Loucy (cell line): ENCODE measurements at regions not wholly inside any gene's neighbourhood (a gene's known extent, or its start where the extent isn't known, plus 50 kb on each side); places are given as distances from the start of the nearest gene placed in this dataset.

Source experiments
- CTCF ChIP-seq: fragments of 200-600 bp; sonication (generic); conservative IDR thresholded peaks from 2 replicates; pipeline ENCODE4 v1.5.1; 2014; ENCODE audit warnings: mild to moderate bottlenecking, antibody characterized with exemption, low read length
- EZH2phosphoT487 ChIP-seq: fragments of 200-600 bp; IDR thresholded peaks from 2 replicates; pipeline ENCODE4 v1.6.1; 2018; ENCODE audit warnings: antibody characterized with exemption, mild to moderate bottlenecking, moderate library complexity, borderline replicate concordance

- TF ChIP-seq CTCF (no peak), EZH2phosphoT487 (no peak)
Measured at GRCh38 chr6:21496706-21497105, 96.8 kb upstream of the SOX4 start.
